ENCODE measurements at regions not wholly inside any gene's neighbourhood (a gene's known extent, or its start where the extent isn't known, plus 50 kb on each side); places are given as distances from the start of the nearest gene placed in this dataset.

GRCh38 chr5:3225201-3225960 is 370.3 kb upstream of the IRX1 start:
- CTCF ChIA-PET = no interaction called here
- TF ChIP-seq FOXK2 (IDR thresholded peaks at IDR 0.05) = no peak
- no peak for TF ChIP-seq PKNOX1 (IDR thresholded peaks at IDR 0.05)
- TF ChIP-seq L3MBTL2 (conservative IDR thresholded peaks at IDR 0.05) = no peak
- TF ChIP-seq CTBP1 (IDR thresholded peaks at IDR 0.05; ENCODE audit: borderline replicate concordance) = no peak
- POLR2A ChIA-PET = no interaction called here
- DNase-seq (ENCODE audit: extremely low spot score) = no peak

GRCh38 chr5:3222924-3223323 is 372.7 kb upstream of the IRX1 start:
- no peak for TF ChIP-seq LEF1 (IDR thresholded peaks at IDR 0.05; ENCODE audit: borderline replicate concordance)
- TF ChIP-seq ELF4 (IDR thresholded peaks at IDR 0.05) = no peak
- no peak for TF ChIP-seq CTBP1 (IDR thresholded peaks at IDR 0.05; ENCODE audit: borderline replicate concordance)
- TF ChIP-seq FOXA1 (IDR thresholded peaks at IDR 0.05) = no peak
- no peak for TF ChIP-seq FOXM1 (IDR thresholded peaks at IDR 0.05; ENCODE audit: borderline replicate concordance)
- no peak for TF ChIP-seq NFRKB (IDR thresholded peaks at IDR 0.05)
- TF ChIP-seq PKNOX1 (IDR thresholded peaks at IDR 0.05) = no peak
- no peak for TF ChIP-seq ARNT (IDR thresholded peaks at IDR 0.05)
- TF ChIP-seq TARDBP (IDR thresholded peaks at IDR 0.05) = no peak
- TF ChIP-seq L3MBTL2 (conservative IDR thresholded peaks at IDR 0.05) = no peak
- TF ChIP-seq BHLHE40 (IDR thresholded peaks at IDR 0.05; ENCODE audit: borderline replicate concordance) = no peak
- TF ChIP-seq ZNF384 (IDR thresholded peaks at IDR 0.05) = no peak
- TF ChIP-seq SUZ12 (IDR thresholded peaks at IDR 0.05) = no peak
- no peak for DNase-seq (ENCODE audit: extremely low spot score)
- CTCF ChIA-PET = no interaction called here
- POLR2A ChIA-PET = no interaction called here

DNA sequence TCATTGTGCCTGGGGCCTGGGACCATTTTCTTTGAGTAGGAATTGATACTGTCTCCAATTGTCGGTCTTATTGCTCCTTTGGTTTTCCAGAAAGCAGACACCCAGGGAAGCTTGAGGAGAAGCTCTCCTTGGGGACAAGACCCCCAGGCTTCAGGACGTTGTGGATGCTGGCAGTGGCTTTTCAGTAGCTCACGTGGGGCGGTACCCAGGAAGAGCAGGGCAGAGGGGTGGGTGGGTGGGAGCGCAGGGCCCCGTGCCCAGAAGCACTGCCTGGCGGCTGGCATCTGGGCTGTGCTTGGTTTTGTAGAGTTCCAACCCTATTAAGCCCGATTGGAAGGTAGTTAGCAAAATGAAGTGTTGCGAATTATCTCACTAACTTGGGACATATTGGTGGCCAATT is 374.2 kb upstream of the IRX1 start:
- DNase-seq (ENCODE audit: extremely low spot score) = no peak
- ChIA-PET POLR2A (no interaction called here), CTCF (no interaction called here)
- TF ChIP-seq FOXK2 (IDR thresholded peaks at IDR 0.05) (no peak), ARNT (IDR thresholded peaks at IDR 0.05) (no peak), CTBP1 (IDR thresholded peaks at IDR 0.05; ENCODE audit: borderline replicate concordance) (no peak), TARDBP (IDR thresholded peaks at IDR 0.05) (no peak), SP1 (IDR thresholded peaks at IDR 0.05) (no peak), ZNF384 (IDR thresholded peaks at IDR 0.05) (no peak), BHLHE40 (IDR thresholded peaks at IDR 0.05; ENCODE audit: borderline replicate concordance) (no peak), HDGF (IDR thresholded peaks at IDR 0.05; ENCODE audit: borderline replicate concordance) (no peak), ELF4 (IDR thresholded peaks at IDR 0.05) (no peak), FOXA1 (IDR thresholded peaks at IDR 0.05) (no peak), PKNOX1 (IDR thresholded peaks at IDR 0.05) (no peak)

DNA sequence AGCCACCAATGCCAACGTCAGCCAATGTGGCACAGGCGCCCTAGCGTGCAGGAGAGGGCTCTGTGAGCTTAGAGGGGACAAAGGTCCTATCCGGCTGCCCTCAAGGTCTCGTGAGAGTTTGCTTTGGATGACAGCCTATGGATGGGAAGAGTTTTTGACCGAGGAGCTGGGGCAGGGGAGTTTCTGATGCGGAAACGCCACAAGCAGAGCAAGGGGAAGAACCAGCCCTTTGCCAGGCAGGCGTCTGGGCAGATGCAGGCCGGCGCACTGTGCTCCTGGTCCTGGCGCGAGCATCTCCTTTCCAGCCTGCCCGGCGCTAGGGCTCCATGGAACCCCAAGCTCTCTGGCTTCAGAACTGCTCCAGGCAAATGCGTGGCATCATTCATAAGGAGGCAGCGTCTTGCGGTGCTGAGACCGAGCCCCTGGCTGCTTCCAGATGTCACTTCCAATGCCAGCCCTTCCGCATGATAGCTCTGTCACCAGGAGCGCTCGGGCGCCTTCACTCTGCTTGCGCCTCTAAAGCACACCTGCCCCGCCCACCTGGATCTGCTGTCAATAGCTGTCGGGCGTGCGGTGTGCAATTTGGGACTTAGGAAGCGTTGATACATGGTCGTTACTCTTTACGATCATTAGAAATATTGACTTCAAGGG is 374.9 kb upstream of the IRX1 start:
- ChIA-PET POLR2A (no interaction called here), CTCF (no interaction called here)
- TF ChIP-seq NFRKB (IDR thresholded peaks at IDR 0.05) (no peak), FOXK2 (IDR thresholded peaks at IDR 0.05) (no peak), FOXA1 (IDR thresholded peaks at IDR 0.05) (no peak), CTBP1 (IDR thresholded peaks at IDR 0.05; ENCODE audit: borderline replicate concordance) (no peak), HDGF (IDR thresholded peaks at IDR 0.05; ENCODE audit: borderline replicate concordance) (no peak), SP1 (IDR thresholded peaks at IDR 0.05) (no peak), BHLHE40 (IDR thresholded peaks at IDR 0.05; ENCODE audit: borderline replicate concordance) (no peak), LEF1 (IDR thresholded peaks at IDR 0.05; ENCODE audit: borderline replicate concordance) (no peak), ARNT (IDR thresholded peaks at IDR 0.05) (no peak), FOXM1 (IDR thresholded peaks at IDR 0.05; ENCODE audit: borderline replicate concordance) (no peak), ZNF384 (IDR thresholded peaks at IDR 0.05) (no peak), TARDBP (IDR thresholded peaks at IDR 0.05) (no peak)
- DNase-seq (ENCODE audit: extremely low spot score) = no peak

GRCh38 chr5:3220201-3220600 is 375.4 kb upstream of the IRX1 start:
- POLR2A ChIA-PET = no interaction called here
- no peak for TF ChIP-seq CTBP1 (IDR thresholded peaks at IDR 0.05; ENCODE audit: borderline replicate concordance)
- TF ChIP-seq BHLHE40 (IDR thresholded peaks at IDR 0.05; ENCODE audit: borderline replicate concordance) = no peak
- TF ChIP-seq FOXM1 (IDR thresholded peaks at IDR 0.05; ENCODE audit: borderline replicate concordance) = no peak
- no peak for TF ChIP-seq SUZ12 (IDR thresholded peaks at IDR 0.05)
- no peak for TF ChIP-seq NFRKB (IDR thresholded peaks at IDR 0.05)
- TF ChIP-seq ELF4 (IDR thresholded peaks at IDR 0.05) = no peak
- TF ChIP-seq SP1 (IDR thresholded peaks at IDR 0.05) = no peak
- no peak for TF ChIP-seq L3MBTL2 (conservative IDR thresholded peaks at IDR 0.05)
- no peak for TF ChIP-seq FOXK2 (IDR thresholded peaks at IDR 0.05)
- TF ChIP-seq FOXA1 (IDR thresholded peaks at IDR 0.05) = no peak
- no peak for TF ChIP-seq ARNT (IDR thresholded peaks at IDR 0.05)
- no peak for TF ChIP-seq TARDBP (IDR thresholded peaks at IDR 0.05)
- no peak for TF ChIP-seq LEF1 (IDR thresholded peaks at IDR 0.05; ENCODE audit: borderline replicate concordance)
- no peak for TF ChIP-seq PKNOX1 (IDR thresholded peaks at IDR 0.05)
- CTCF ChIA-PET = no interaction called here
- no peak for DNase-seq (ENCODE audit: extremely low spot score)

Measured in HEK293T (cell line).